IMR-90 (cell line): ENCODE measurements at regions not wholly inside any gene's neighbourhood (a gene's known extent, or its start where the extent isn't known, plus 50 kb on each side); places are given as distances from the start of the nearest gene placed in this dataset.
A peak's percentile ranks its signal among the peaks of the same experiment; 100 is the strongest.

Experiments used
- ATAC-seq: fragments of 200-7000 bp; cut with Tn5 transposase; 2 replicates; pipeline ENCODE4 v1.9.1; 2020; ENCODE audit warnings: low read depth, mild to moderate bottlenecking, moderate library complexity
- BruUV-seq: library from RNA; stranded (reverse); fragments of 400-500 nt; replicated peaks from 2 replicates; lab custom pipeline; 2021; lab: Mats Ljungman, UMichigan
- CTCF ChIA-PET: fragments of 300-600 bp; formaldehyde crosslinking; extraction: SDS; loops from one replicate; lab custom pipeline; 2021; ENCODE audit warnings: antibody characterized with exemption; lab: Yijun Ruan, JAX
- POLR2A ChIA-PET: fragments of 300-600 bp; sonication (Branson Sonifier 250); formaldehyde crosslinking; loops from one replicate; lab custom pipeline; 2022; ENCODE audit warnings: antibody characterized with exemption; ENCODE audit not compliant: unreplicated experiment; lab: Charles Lee
- DNase-seq: peaks from one replicate; pipeline ENCODE4 v3.0.0; 2013
- H2AFZ ChIP-seq: replicated peaks from 2 replicates; pipeline ENCODE3; 2013; ENCODE audit warnings: low read length, mild to moderate bottlenecking; ENCODE audit not compliant: poor library complexity
- H2AK5ac ChIP-seq: 2 replicates; pipeline ENCODE4 v1.6.1; 2013; ENCODE audit warnings: low read depth, low read length, inconsistent platforms
- H2AK9ac ChIP-seq: replicated peaks from 2 replicates; pipeline ENCODE3; 2013; ENCODE audit warnings: mild to moderate bottlenecking, low read depth, low read length, moderate library complexity; ENCODE audit not compliant: poor library complexity
- H2BK120ac ChIP-seq: 2 replicates; pipeline ENCODE4 v1.6.1; 2013; ENCODE audit warnings: low read depth, low read length, inconsistent platforms
- H2BK15ac ChIP-seq: 3 replicates; pipeline ENCODE4 v1.6.1; 2013; ENCODE audit warnings: low read depth, low read length, inconsistent platforms
- H2BK20ac ChIP-seq: 2 replicates; pipeline ENCODE4 v1.6.1; 2013; ENCODE audit warnings: low read depth, mild to moderate bottlenecking, inconsistent platforms, low read length, moderate library complexity
- H2BK5ac ChIP-seq: 2 replicates; pipeline ENCODE4 v1.6.1; 2013; ENCODE audit warnings: mild to moderate bottlenecking, low read depth, low read length, inconsistent platforms; ENCODE audit not compliant: poor library complexity, severe bottlenecking
- H3K14ac ChIP-seq: replicated peaks from 2 replicates; pipeline ENCODE4 v1.6.1; 2013; ENCODE audit warnings: low read depth, low read length, inconsistent platforms
- H3K18ac ChIP-seq: 2 replicates; pipeline ENCODE4 v1.6.1; 2013; ENCODE audit warnings: low read depth, low read length, control low read depth
- H3K23ac ChIP-seq: 2 replicates; pipeline ENCODE4 v1.6.1; 2013; ENCODE audit warnings: low read depth, low read length, inconsistent platforms
- H3K27ac ChIP-seq: 2 replicates; pipeline ENCODE4 v1.5.1; 2013; ENCODE audit warnings: mild to moderate bottlenecking, control low read depth, low read length; ENCODE audit not compliant: insufficient read depth
- H3K27me3 ChIP-seq: 2 replicates; pipeline ENCODE4 v1.6.1; 2013; ENCODE audit warnings: low read length; ENCODE audit not compliant: control insufficient read depth, insufficient read depth
- H3K36me3 ChIP-seq: 2 replicates; pipeline ENCODE4 v1.6.1; 2013; ENCODE audit warnings: low read length, mixed read lengths; ENCODE audit not compliant: control insufficient read depth, insufficient read depth
- H3K4ac ChIP-seq: 2 replicates; pipeline ENCODE4 v1.6.1; 2013; ENCODE audit warnings: low read depth, low read length, inconsistent platforms
- H3K4me1 ChIP-seq: 2 replicates; pipeline ENCODE4 v1.6.1; 2013; ENCODE audit warnings: low read length, mixed read lengths; ENCODE audit not compliant: control insufficient read depth, insufficient read depth
- H3K4me2 ChIP-seq: 2 replicates; pipeline ENCODE4 v1.6.1; 2013; ENCODE audit warnings: low read depth, mild to moderate bottlenecking, control low read depth, low read length, moderate library complexity
- H3K4me3 ChIP-seq: 2 replicates; pipeline ENCODE4 v1.5.1; 2013; ENCODE audit warnings: low read depth, mild to moderate bottlenecking, control low read depth, low read length, moderate library complexity; ENCODE audit not compliant: insufficient read depth
- H3K56ac ChIP-seq: 2 replicates; pipeline ENCODE4 v1.6.1; 2013; ENCODE audit warnings: low read length, inconsistent platforms; ENCODE audit not compliant: insufficient read depth; ENCODE audit errors: extremely low read depth
- H3K79me1 ChIP-seq, 2 experiments: 2 replicates each; pipeline ENCODE4 v1.6.1; 2013; ENCODE audit warnings: low read length in 2 of 2, inconsistent platforms in 1 of 2, low read depth in 1 of 2
- H3K9ac ChIP-seq: 2 replicates; pipeline ENCODE4 v1.6.1; 2013; ENCODE audit warnings: low read depth, low read length, control low read depth
- H3K9me1 ChIP-seq: 2 replicates; pipeline ENCODE4 v1.6.1; 2013; ENCODE audit warnings: low read length, inconsistent platforms; ENCODE audit not compliant: insufficient read depth
- H3K9me3 ChIP-seq: 2 replicates; pipeline ENCODE4 v1.6.1; 2013; ENCODE audit warnings: low read length; ENCODE audit not compliant: control insufficient read depth, insufficient read depth
- H4K20me1 ChIP-seq: 2 replicates; pipeline ENCODE4 v1.6.1; 2013; ENCODE audit warnings: low read length, inconsistent platforms; ENCODE audit not compliant: insufficient read depth
- H4K5ac ChIP-seq: 2 replicates; pipeline ENCODE4 v1.6.1; 2013; ENCODE audit warnings: mild to moderate bottlenecking, low read depth, low read length, control low read depth
- H4K8ac ChIP-seq, 2 experiments: 2 replicates each; pipeline ENCODE4 v1.6.1; 2013; ENCODE audit warnings: low read depth in 2 of 2, low read length in 2 of 2, control low read depth in 1 of 2, inconsistent platforms in 1 of 2
- H4K91ac ChIP-seq: 2 replicates; pipeline ENCODE4 v1.6.1; 2013; ENCODE audit warnings: low read depth, low read length, inconsistent platforms; ENCODE audit not compliant: insufficient read depth
- CEBPB ChIP-seq: IDR thresholded peaks from 2 replicates; pipeline ENCODE4 v1.6.1; 2012; ENCODE audit warnings: low read depth, low read length, improper control_type of control experiment
- CHD1 ChIP-seq: IDR thresholded peaks from 2 replicates; pipeline ENCODE4 v1.6.1; 2012; ENCODE audit warnings: low read depth, low read length, improper control_type of control experiment
- CTCF ChIP-seq: conservative IDR thresholded peaks from 2 replicates; pipeline ENCODE4 v1.5.1; 2012; ENCODE audit warnings: mild to moderate bottlenecking, low read depth, low read length, improper control_type of control experiment
- ELK1 ChIP-seq: fragments of 150-350 bp; IDR thresholded peaks from 2 replicates; pipeline ENCODE4 v1.6.1; 2016; ENCODE audit warnings: low read depth, mild to moderate bottlenecking, low read length, moderate library complexity, borderline replicate concordance
- FOS ChIP-seq: fragments of 150-350 bp; IDR thresholded peaks from 2 replicates; pipeline ENCODE4 v1.6.1; 2016; ENCODE audit warnings: low read depth, low read length
- MAFK ChIP-seq: IDR thresholded peaks from 2 replicates; pipeline ENCODE4 v1.6.1; 2012; ENCODE audit warnings: low read depth, low read length, improper control_type of control experiment
- MAZ ChIP-seq: IDR thresholded peaks from 2 replicates; pipeline ENCODE4 v1.6.1; 2012; ENCODE audit warnings: low read depth, mild to moderate bottlenecking, low read length, improper control_type of control experiment, moderate library complexity, borderline replicate concordance
- MXI1 ChIP-seq: IDR thresholded peaks from 2 replicates; pipeline ENCODE4 v1.6.1; 2012; ENCODE audit warnings: low read depth, mild to moderate bottlenecking, low read length, moderate library complexity, borderline replicate concordance
- POLR2A ChIP-seq: IDR thresholded peaks from 2 replicates; pipeline ENCODE4 v1.6.1; 2012; ENCODE audit warnings: mild to moderate bottlenecking, low read depth, low read length
- RAD21 ChIP-seq: IDR thresholded peaks from 2 replicates; pipeline ENCODE4 v1.6.1; 2012; ENCODE audit warnings: low read length, improper control_type of control experiment
- RCOR1 ChIP-seq: IDR thresholded peaks from 2 replicates; pipeline ENCODE4 v1.6.1; 2012; ENCODE audit warnings: mild to moderate bottlenecking, low read length, improper control_type of control experiment; ENCODE audit not compliant: insufficient replicate concordance
- RFX5 ChIP-seq: IDR thresholded peaks from 2 replicates; pipeline ENCODE4 v1.8.0; 2012; ENCODE audit warnings: low read depth, mild to moderate bottlenecking, low read length, moderate library complexity
- SMC3 ChIP-seq: fragments of 150-350 bp; IDR thresholded peaks from 2 replicates; pipeline ENCODE4 v1.6.1; 2016; ENCODE audit warnings: low read depth, mild to moderate bottlenecking, antibody characterized with exemption, low read length, moderate library complexity
- USF2 ChIP-seq: fragments of 150-350 bp; IDR thresholded peaks from 2 replicates; pipeline ENCODE4 v1.6.1; 2017; ENCODE audit warnings: mild to moderate bottlenecking, antibody characterized with exemption, low read length, low read depth
- WGBS, 2 experiments: methylation state at CpG; one replicate each; pipeline versions ENCODE4 v1.1.5 to v1.1.7; 2013; ENCODE audit warnings: missing lambda C conversion rate in 2 of 2; ENCODE audit not compliant: insufficient read length in 1 of 2; ENCODE audit errors: extremely low coverage in 2 of 2; 5-methylcytosine and 5-hydroxymethylcytosine counted together
- dilution Hi-C: fragments of 300-500 bp; cut with HindIII; formaldehyde crosslinking; loops from one replicate; pipeline ENCODE4 v1.14.3; 2018; ENCODE audit warnings: low sequenced_read_pairs; ENCODE audit not compliant: unreplicated experiment
- in situ Hi-C: fragments of 300-500 bp; cut with MboI; formaldehyde crosslinking; loops from 3 replicates; pipeline ENCODE4 v1.14.3; 2019; ENCODE audit warnings: low sequenced_read_pairs, inconsistent platforms, mixed read lengths
- intact Hi-C: fragments of 100-400 bp; cut with micrococcal nuclease; formaldehyde crosslinking; loops from 2 replicates; pipeline ENCODE4 v1.10.0; 2022

- H2BK20ac ChIP-seq: peak overlapping the region; percentile 33; the same call in 1 of the 2 replicates
- dilution Hi-C loops (no loop called here), intact Hi-C loops (no loop called here), in situ Hi-C loops (no loop called here)
- H4K8ac ChIP-seq: peak overlapping the region in 1 of 2 experiments; percentile 34; a peak in 1 of 4 replicates
- WGBS, 2 experiments: 33% methylated on average over 2 of the region's 4 CpGs; no CpG with 5 or more reads in 1 of the 2 experiments
- no peak overlapping the region for H2AK9ac ChIP-seq
- no peak overlapping the region for H2BK5ac ChIP-seq
- H3K4me3 ChIP-seq: no peak overlapping the region
- no TSS peak for BruUV-seq
- TF ChIP-seq CTCF (no peak), RCOR1 (no peak), MXI1 (no peak), ELK1 (no peak), RAD21 (no peak), MAFK (no peak), SMC3 (no peak), CEBPB (no peak), FOS (no peak), RFX5 (no peak), USF2 (no peak), POLR2A (no peak), MAZ (no peak), CHD1 (no peak)
- peak overlapping the region; percentile 48; the same call in 1 of the 2 replicates for H3K4ac ChIP-seq
- H3K27ac ChIP-seq: peak overlapping the region; percentile 54; the same call in 1 of the 2 replicates
- H2BK15ac ChIP-seq: peak overlapping the region; percentile 17; the same call in 1 of the 3 replicates
- H2AK5ac ChIP-seq: no peak overlapping the region
- H4K20me1 ChIP-seq: no peaks in the 10 kb centered on the region
- no peak overlapping the region for H3K4me2 ChIP-seq
- no peak overlapping the region for H3K23ac ChIP-seq
- no peak overlapping the region for H3K56ac ChIP-seq
- 0 out of 2 replicates have a peak overlapping the region, but pooled peaks have one; percentile 2 for H3K14ac ChIP-seq
- H3K27me3 ChIP-seq: no peaks in the 10 kb centered on the region
- ATAC-seq (peak; percentile 77), DNase-seq (peak; percentile 35)
- no peak overlapping the region for H3K9ac ChIP-seq
- peak overlapping the region; percentile 50 for H4K91ac ChIP-seq
- peak overlapping the region; percentile 56; the same call in 1 of the 2 replicates for H4K5ac ChIP-seq
- peak overlapping the region; percentile 83; the same call in 1 of the 2 replicates for H3K18ac ChIP-seq
- no peaks in the 10 kb centered on the region; the same call in 1 of the 2 replicates for H3K9me1 ChIP-seq
- H3K4me1 ChIP-seq: peaks cover 19% of the 10 kb centered on the region
- no peaks in the 10 kb centered on the region for H3K79me1 ChIP-seq
- no peak overlapping the region for H2AFZ ChIP-seq
- no peaks in the 10 kb centered on the region for H3K9me3 ChIP-seq
- H3K36me3 ChIP-seq: no peaks in the 10 kb centered on the region
- POLR2A ChIA-PET: no interaction called here
- CTCF ChIA-PET: interaction anchor here (0.6 to 0.7 kb wide), 2 partner anchors 9 to 817 kb away, joined by 3 read pairs; no protein-coding TSS in a partner anchor
- peak overlapping the region; percentile 42; the same call in 1 of the 2 replicates for H2BK120ac ChIP-seq
Measured at GRCh38 chr20:12949429-12949980, 59.3 kb upstream of the SPTLC3 start.
